Thymus (tissue), 11 donors: ENCODE measurements at regions not wholly inside any gene's neighbourhood (a gene's known extent, or its start where the extent isn't known, plus 50 kb on each side); places are given as distances from the start of the nearest gene placed in this dataset.

ENCODE experiments used
- DNase-seq, 9 donors: peaks; one replicate each; pipeline ENCODE4 v3.0.0-alpha.2; 2013; ENCODE audit warnings: low spot score in 9 of 9, low read depth in 6 of 9, missing footprints in 1 of 9
- H3K27ac ChIP-seq, 2 donors: one replicate each; pipeline ENCODE4 v1.5.1; 2013; ENCODE audit warnings: control low read depth in 1 of 2, low read depth in 1 of 2, low read length in 1 of 2, mild to moderate bottlenecking in 1 of 2, moderate library complexity in 1 of 2
- H3K27me3 ChIP-seq, 2 donors: one replicate each; pipeline ENCODE4 v1.5.1; 2013; ENCODE audit warnings: low read length in 1 of 2; ENCODE audit not compliant: control insufficient read depth in 2 of 2, insufficient read depth in 1 of 2
- H3K36me3 ChIP-seq, 2 donors: one replicate each; pipeline ENCODE4 v1.5.1; 2013; ENCODE audit warnings: low read length in 1 of 2, mild to moderate bottlenecking in 1 of 2, moderate library complexity in 1 of 2; ENCODE audit not compliant: control insufficient read depth in 2 of 2, insufficient read depth in 2 of 2
- H3K4me1 ChIP-seq, 2 donors: one replicate each; pipeline ENCODE4 v1.5.1; 2013; ENCODE audit warnings: low read length in 2 of 2; ENCODE audit not compliant: control insufficient read depth in 2 of 2, insufficient read depth in 2 of 2
- H3K4me3 ChIP-seq, 2 donors: one replicate each; pipeline ENCODE4 v1.5.1; 2013; ENCODE audit warnings: low read length in 2 of 2, control low read depth in 1 of 2, mild to moderate bottlenecking in 1 of 2
- H3K9me3 ChIP-seq, 2 donors: one replicate each; pipeline ENCODE4 v1.5.1; 2013; ENCODE audit warnings: low read length in 1 of 2, mild to moderate bottlenecking in 1 of 2; ENCODE audit not compliant: control insufficient read depth in 2 of 2, insufficient read depth in 1 of 2
- WGBS: extraction: QIAGEN DNeasy Blood & Tissue Kit; methylation state at CpG from one replicate; pipeline ENCODE4 v1.1.7; 2013; 5-methylcytosine and 5-hydroxymethylcytosine counted together
- donor health status: healthy.

DNA sequence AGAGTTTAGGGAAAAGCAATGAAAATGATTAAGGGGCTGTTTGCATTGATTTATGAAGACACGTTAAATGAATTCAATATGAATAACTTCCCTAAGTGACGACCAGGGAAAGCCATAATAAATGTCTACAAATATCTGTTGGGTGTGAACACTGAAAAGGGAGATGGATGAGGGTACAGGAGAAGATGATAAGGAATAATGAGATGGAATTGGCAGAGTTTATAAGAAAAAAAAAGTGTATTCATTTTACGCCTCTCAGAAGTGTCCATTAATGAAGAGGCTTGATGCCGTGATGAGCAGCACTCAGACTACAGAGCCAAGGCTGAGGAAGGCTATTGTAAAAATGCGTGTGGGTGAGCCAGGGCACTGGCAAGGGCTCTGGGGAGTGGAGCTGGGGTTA lies 346.7 kb upstream of the AKR1E2 start:
- DNase-seq = no peak
- WGBS = 95% methylated on average over 5 of the region's 5 CpGs

GRCh38 chr10:4477664-4478063 lies 348.3 kb upstream of the AKR1E2 start:
- H3K4me1 ChIP-seq = no peaks in the 10 kb centered on the region
- 52% methylated on average over 4 of the region's 4 CpGs for WGBS
- no peaks in the 10 kb centered on the region for H3K9me3 ChIP-seq
- H3K36me3 ChIP-seq = no peaks in the 10 kb centered on the region
- H3K27ac ChIP-seq = no peak overlapping the region
- H3K27me3 ChIP-seq = no peaks in the 10 kb centered on the region
- no peak for DNase-seq
- no peak overlapping the region for H3K4me3 ChIP-seq

More for the DNA sequence above, 346.7 kb upstream of the AKR1E2 start:
- H3K27ac ChIP-seq = no peak overlapping the region
- H3K27me3 ChIP-seq = no peaks in the 10 kb centered on the region
- H3K4me1 ChIP-seq = no peaks in the 10 kb centered on the region
- H3K4me3 ChIP-seq = no peak overlapping the region
- H3K9me3 ChIP-seq = no peaks in the 10 kb centered on the region
- H3K36me3 ChIP-seq = no peaks in the 10 kb centered on the region

- no peaks in the 10 kb centered on the region for H3K9me3 ChIP-seq
Measured at GRCh38 chr10:4475827-4476490, 350.0 kb upstream of the AKR1E2 start.

GRCh38 chr10:4474829-4475228 lies 351.2 kb upstream of the AKR1E2 start:
- WGBS = 49% methylated on average over 8 of the region's 8 CpGs

More at GRCh38 chr10:4475827-4476490, 350.0 kb upstream of the AKR1E2 start:
- H3K4me3 ChIP-seq = no peak overlapping the region
- DNase-seq = no peak
- H3K27ac ChIP-seq = no peak overlapping the region
- H3K27me3 ChIP-seq = no peaks in the 10 kb centered on the region
- 90% methylated on average over 13 of the region's 13 CpGs for WGBS
- no peaks in the 10 kb centered on the region for H3K36me3 ChIP-seq
- H3K4me1 ChIP-seq = no peaks in the 10 kb centered on the region

DNA sequence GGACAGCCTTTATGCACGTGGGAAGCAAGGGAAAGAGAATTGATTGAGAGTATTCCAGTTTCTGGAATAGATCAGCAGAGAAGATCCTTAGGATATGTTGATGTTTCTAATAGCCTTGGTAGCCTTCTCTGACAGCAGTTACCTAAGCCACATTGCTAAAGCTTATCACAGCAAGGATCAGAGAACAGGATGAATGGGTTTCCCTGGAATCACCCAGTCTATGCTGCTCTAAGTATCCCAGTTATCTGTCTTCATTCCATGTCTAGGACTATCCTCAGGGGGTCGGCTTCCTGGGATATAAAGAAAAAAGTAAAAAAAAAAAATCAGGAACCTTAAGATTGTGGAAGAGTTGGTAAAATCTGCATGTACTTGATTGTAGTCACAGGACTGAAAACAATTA lies 352.0 kb upstream of the AKR1E2 start:
- 88% methylated on average over 2 of the region's 2 CpGs for WGBS
- Histone ChIP-seq H3K4me1 (no peaks in the 10 kb centered on the region), H3K36me3 (no peaks in the 10 kb centered on the region), H3K4me3 (no peak overlapping the region), H3K27me3 (no peaks in the 10 kb centered on the region), H3K27ac (no peak overlapping the region), H3K9me3 (no peaks in the 10 kb centered on the region)
- DNase-seq = no peak

More at GRCh38 chr10:4474829-4475228, 351.2 kb upstream of the AKR1E2 start:
- H3K9me3 ChIP-seq = no peaks in the 10 kb centered on the region
- no peaks in the 10 kb centered on the region for H3K27me3 ChIP-seq
- no peaks in the 10 kb centered on the region for H3K4me1 ChIP-seq
- H3K36me3 ChIP-seq = no peaks in the 10 kb centered on the region
- H3K4me3 ChIP-seq = no peak overlapping the region
- DNase-seq = peak in 1 of 9 donors; percentile 5
- H3K27ac ChIP-seq = no peak overlapping the region

DNA sequence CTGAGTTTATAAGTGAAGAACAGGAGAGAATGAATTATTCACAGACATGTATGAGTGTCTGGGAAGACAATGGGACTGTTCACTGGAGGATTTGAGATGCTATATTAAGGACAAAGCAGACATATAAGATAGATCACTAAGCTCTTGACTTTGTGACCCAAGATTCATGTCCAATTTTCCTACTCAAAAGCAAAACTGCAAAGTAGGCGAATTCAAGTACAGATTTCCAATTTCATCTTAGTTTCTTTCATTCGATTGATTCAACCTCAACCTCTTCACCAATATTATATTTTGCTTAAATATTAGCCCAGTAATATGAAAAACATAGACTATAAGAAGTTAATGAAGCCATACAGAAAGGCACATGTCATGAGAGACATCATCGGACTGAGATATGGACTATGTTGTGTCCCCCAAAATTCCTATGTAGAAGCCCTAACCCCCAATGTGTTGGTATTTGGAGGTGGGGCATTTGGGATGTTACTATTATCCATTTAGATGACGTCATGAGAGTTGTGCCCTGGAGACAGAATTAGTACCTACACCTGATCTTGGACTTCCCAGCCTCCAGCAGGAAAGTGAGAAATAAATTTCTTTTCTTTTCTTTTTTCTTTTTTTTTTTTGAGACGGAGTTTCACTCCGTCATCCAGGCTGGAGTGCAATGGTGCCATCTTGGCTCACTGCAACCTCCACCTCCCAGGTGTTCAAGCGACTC lies 353.7 kb upstream of the AKR1E2 start:
- no peaks in the 10 kb centered on the region for H3K36me3 ChIP-seq
- H3K27ac ChIP-seq = no peak overlapping the region
- no peaks in the 10 kb centered on the region for H3K4me1 ChIP-seq
- WGBS = 98% methylated on average over 7 of the region's 7 CpGs
- no peak overlapping the region for H3K4me3 ChIP-seq
- H3K27me3 ChIP-seq = no peaks in the 10 kb centered on the region
- DNase-seq = no peak
- H3K9me3 ChIP-seq = no peaks in the 10 kb centered on the region

DNA sequence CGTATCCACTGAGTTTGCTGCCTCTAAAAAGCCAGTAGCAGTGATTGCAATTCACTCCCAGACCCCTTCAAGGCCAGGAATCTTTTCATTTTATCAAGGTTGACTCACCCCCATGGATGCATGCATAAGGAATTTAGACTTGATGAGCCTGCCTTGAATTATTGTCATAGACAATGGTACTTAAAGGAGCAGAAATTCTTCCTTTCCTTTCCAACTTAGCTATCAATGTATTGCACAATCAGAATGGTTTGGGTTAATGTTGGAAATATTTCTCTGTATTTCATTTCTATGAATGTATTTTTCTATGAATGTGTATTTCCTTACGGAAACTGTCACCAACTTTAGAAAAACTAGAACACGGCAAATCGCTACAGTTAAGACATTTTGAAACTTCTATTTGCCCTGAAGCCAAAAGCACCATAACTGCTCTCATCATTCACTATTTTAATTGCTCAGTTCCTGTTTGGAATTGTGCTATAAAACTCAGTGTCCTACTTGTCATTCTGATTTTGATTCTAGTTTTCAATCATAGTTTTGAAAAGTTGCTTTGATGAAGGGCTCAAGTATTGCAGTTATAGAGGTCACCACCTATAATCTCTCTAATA lies 355.7 kb upstream of the AKR1E2 start:
- WGBS = 95% methylated on average over 4 of the region's 4 CpGs
- DNase-seq = no peak
- H3K27ac ChIP-seq = no peak overlapping the region

GRCh38 chr10:4467481-4467880 lies 358.5 kb upstream of the AKR1E2 start:
- 87% methylated on average over 1 of the region's 1 CpG for WGBS
- Histone ChIP-seq H3K27me3 (no peaks in the 10 kb centered on the region), H3K9me3 (no peaks in the 10 kb centered on the region), H3K4me3 (no peak overlapping the region), H3K27ac (no peak overlapping the region), H3K36me3 (no peaks in the 10 kb centered on the region), H3K4me1 (no peaks in the 10 kb centered on the region)
- DNase-seq = no peak

More for the DNA sequence above, 355.7 kb upstream of the AKR1E2 start:
- no peak overlapping the region for H3K4me3 ChIP-seq
- H3K36me3 ChIP-seq = no peaks in the 10 kb centered on the region
- no peaks in the 10 kb centered on the region for H3K9me3 ChIP-seq
- no peaks in the 10 kb centered on the region for H3K27me3 ChIP-seq
- H3K4me1 ChIP-seq = no peaks in the 10 kb centered on the region

- Histone ChIP-seq H3K36me3 (no peaks in the 10 kb centered on the region), H3K27me3 (no peaks in the 10 kb centered on the region), H3K4me3 (no peak overlapping the region), H3K9me3 (no peaks in the 10 kb centered on the region), H3K4me1 (no peaks in the 10 kb centered on the region), H3K27ac (no peak overlapping the region)
- no peak for DNase-seq
Measured at GRCh38 chr10:4460267-4460666, 365.7 kb upstream of the AKR1E2 start.
